Progenitor cell of endocrine pancreas (in vitro differentiated cells): ENCODE measurements at regions not wholly inside any gene's neighbourhood (a gene's known extent, or its start where the extent isn't known, plus 50 kb on each side); places are given as distances from the start of the nearest gene placed in this dataset.
"Not testable (repeated sequence)": the region's sequence is repeated elsewhere in the genome, so short reads cannot be mapped to it uniquely, and the experiment has no call there.

Experiments used
- DNase-seq: peaks from one replicate; pipeline ENCODE4 v3.0.0; 2021; ENCODE audit warnings: low spot score; ENCODE audit not compliant: unreplicated experiment
- H3K27ac Mint-ChIP-seq: 2 replicates; pipeline ENCODE4 v1.8.0; 2021; ENCODE audit warnings: mild to moderate bottlenecking, moderate library complexity, mixed read lengths
- H3K27me3 Mint-ChIP-seq: 2 replicates; pipeline ENCODE4 v1.8.0; 2021; ENCODE audit warnings: mixed read lengths
- H3K36me3 Mint-ChIP-seq: 2 replicates; pipeline ENCODE4 v1.8.0; 2022; ENCODE audit warnings: mixed read lengths; ENCODE audit not compliant: insufficient read depth
- H3K4me1 Mint-ChIP-seq: 2 replicates; pipeline ENCODE4 v1.8.0; 2021; ENCODE audit warnings: low read depth, mixed read lengths
- H3K4me3 Mint-ChIP-seq: 2 replicates; pipeline ENCODE4 v1.8.0; 2021; ENCODE audit warnings: low read depth, mild to moderate bottlenecking, moderate library complexity, mixed read lengths
- H3K9me3 Mint-ChIP-seq: 2 replicates; pipeline ENCODE4 v1.8.0; 2021; ENCODE audit warnings: low read depth, mixed read lengths
- CTCF ChIP-seq: fragments of 200-600 bp; sonication (generic); IDR thresholded peaks from one replicate; pipeline ENCODE4 v1.5.0; 2021; ENCODE audit warnings: antibody characterized with exemption, mild to moderate bottlenecking; ENCODE audit not compliant: unreplicated experiment

- Mint-ChIP-seq H3K9me3 (no peaks in the 10 kb centered on the region), H3K27ac (no peak overlapping the region), H3K27me3 (peaks cover 4% of the 10 kb centered on the region), H3K4me3 (no peak overlapping the region), H3K4me1 (peaks cover 27% of the 10 kb centered on the region), H3K36me3 (no peaks in the 10 kb centered on the region)
- no peak for DNase-seq
- TF ChIP-seq CTCF, result no peak
Observed at GRCh38 chr14:101627915-101628262, 66.6 kb downstream of the DIO3 start.

GRCh38 chr14:101628471-101628966 is 67.2 kb downstream of the DIO3 start:
- Mint-ChIP-seq H3K9me3 (no peaks in the 10 kb centered on the region), H3K4me3 (no peak overlapping the region), H3K27me3 (peaks cover 4% of the 10 kb centered on the region), H3K27ac (no peak overlapping the region), H3K36me3 (no peaks in the 10 kb centered on the region), H3K4me1 (peaks cover 30% of the 10 kb centered on the region)
- TF ChIP-seq CTCF, result peak; percentile 98
- peak; percentile 76 for DNase-seq

GRCh38 chr14:101628975-101629374 is 67.7 kb downstream of the DIO3 start:
- H3K27ac Mint-ChIP-seq, result no peak overlapping the region
- no peak for DNase-seq
- H3K4me3 Mint-ChIP-seq, result no peak overlapping the region
- no peaks in the 10 kb centered on the region for H3K36me3 Mint-ChIP-seq
- H3K4me1 Mint-ChIP-seq, result peaks cover 28% of the 10 kb centered on the region
- no peak for TF ChIP-seq CTCF
- H3K27me3 Mint-ChIP-seq, result peaks cover 4% of the 10 kb centered on the region
- H3K9me3 Mint-ChIP-seq, result no peaks in the 10 kb centered on the region

- Mint-ChIP-seq H3K9me3 (no peaks in the 10 kb centered on the region), H3K4me3 (no peak overlapping the region), H3K27me3 (no peaks in the 10 kb centered on the region), H3K36me3 (no peaks in the 10 kb centered on the region), H3K27ac (peak overlapping the region; percentile 29), H3K4me1 (peaks cover 21% of the 10 kb centered on the region)
- no peak for TF ChIP-seq CTCF
- no peak for DNase-seq
Observed at GRCh38 chr14:101630056-101630965, 69.0 kb downstream of the DIO3 start.

- H3K4me1 Mint-ChIP-seq, result peaks cover 21% of the 10 kb centered on the region
- no peak for DNase-seq
- H3K27me3 Mint-ChIP-seq, result no peaks in the 10 kb centered on the region
- H3K9me3 Mint-ChIP-seq, result no peaks in the 10 kb centered on the region
- peak overlapping the region; percentile 15 for H3K4me3 Mint-ChIP-seq
- H3K36me3 Mint-ChIP-seq, result no peaks in the 10 kb centered on the region
- peak overlapping the region; percentile 3 for H3K27ac Mint-ChIP-seq
- no peak for TF ChIP-seq CTCF
Observed at GRCh38 chr14:101631199-101631598, 69.9 kb downstream of the DIO3 start.

GRCh38 chr14:101631970-101632369 is 70.7 kb downstream of the DIO3 start:
- DNase-seq, H3K4me3 Mint-ChIP-seq, H3K9me3 Mint-ChIP-seq, H3K36me3 Mint-ChIP-seq, H3K27ac Mint-ChIP-seq, H3K27me3 Mint-ChIP-seq: not testable (repeated sequence)
- H3K4me1 Mint-ChIP-seq, result peaks cover 21% of the 10 kb centered on the region
